ENCODE measurements at regions not wholly inside any gene's neighbourhood (a gene's known extent, or its start where the extent isn't known, plus 50 kb on each side); places are given as distances from the start of the nearest gene placed in this dataset.

- no peak for DNase-seq (ENCODE audit: low spot score)
These were observed 512.0 kb downstream of the FOXG1 start for GRCh38 chr14:29278301-29279263.

GRCh38 chr14:29282169-29282568 lies 515.6 kb downstream of the FOXG1 start:
- no peak for DNase-seq (ENCODE audit: low spot score)

- DNase-seq (ENCODE audit: low spot score) = no peak
These were observed 523.9 kb downstream of the FOXG1 start for GRCh38 chr14:29290441-29290840.

- DNase-seq (ENCODE audit: low spot score) = no peak
These were observed 532.8 kb downstream of the FOXG1 start for GRCh38 chr14:29299372-29299771.

GRCh38 chr14:29301571-29301970 lies 535.0 kb downstream of the FOXG1 start:
- DNase-seq (ENCODE audit: low spot score) = no peak

- DNase-seq (ENCODE audit: low spot score) = no peak
These were observed 543.6 kb downstream of the FOXG1 start for GRCh38 chr14:29310210-29310609.

- no peak for DNase-seq (ENCODE audit: low spot score)
These were observed 544.2 kb downstream of the FOXG1 start for GRCh38 chr14:29310757-29311156.

GRCh38 chr14:29311983-29312382 lies 545.4 kb downstream of the FOXG1 start:
- no peak for DNase-seq (ENCODE audit: low spot score)

- no peak for DNase-seq (ENCODE audit: low spot score)
These were observed 550.3 kb downstream of the FOXG1 start for GRCh38 chr14:29316936-29317335.

GRCh38 chr14:29317423-29317822 lies 550.8 kb downstream of the FOXG1 start:
- no peak for DNase-seq (ENCODE audit: low spot score)

GRCh38 chr14:29320286-29320685 lies 553.7 kb downstream of the FOXG1 start:
- DNase-seq (ENCODE audit: low spot score) = no peak

GRCh38 chr14:29321646-29322045 lies 555.1 kb downstream of the FOXG1 start:
- no peak for DNase-seq (ENCODE audit: low spot score)

GRCh38 chr14:29339494-29340172 lies 573.0 kb downstream of the FOXG1 start:
- no peak for DNase-seq (ENCODE audit: low spot score)

- no peak for DNase-seq (ENCODE audit: low spot score)
These were observed 579.1 kb downstream of the PRKD1 start for GRCh38 chr14:29348504-29348903.

GRCh38 chr14:29350496-29350895 lies 577.2 kb downstream of the PRKD1 start:
- no peak for DNase-seq (ENCODE audit: low spot score)

GRCh38 chr14:29351996-29352705 lies 575.5 kb downstream of the PRKD1 start:
- no peak for DNase-seq (ENCODE audit: low spot score)

- DNase-seq (ENCODE audit: low spot score) = no peak
These were observed 575.0 kb downstream of the PRKD1 start for GRCh38 chr14:29352706-29353080.

GRCh38 chr14:29353513-29353912 lies 574.1 kb downstream of the PRKD1 start:
- no peak for DNase-seq (ENCODE audit: low spot score)

GRCh38 chr14:29354486-29354885 lies 573.2 kb downstream of the PRKD1 start:
- no peak for DNase-seq (ENCODE audit: low spot score)

- DNase-seq (ENCODE audit: low spot score) = no peak
These were observed 572.3 kb downstream of the PRKD1 start for GRCh38 chr14:29355331-29355730.

- no peak for DNase-seq (ENCODE audit: low spot score)
These were observed 571.8 kb downstream of the PRKD1 start for GRCh38 chr14:29355846-29356245.

GRCh38 chr14:29360656-29361055 lies 567.0 kb downstream of the PRKD1 start:
- no peak for DNase-seq (ENCODE audit: low spot score)

GRCh38 chr14:29370024-29370423 lies 557.6 kb downstream of the PRKD1 start:
- no peak for DNase-seq (ENCODE audit: low spot score)

Data from germinal center (tissue), 1 donor.